ENCODE measurements at regions not wholly inside any gene's neighbourhood (a gene's known extent, or its start where the extent isn't known, plus 50 kb on each side); places are given as distances from the start of the nearest gene placed in this dataset.
A peak's percentile ranks its signal among the peaks of the same experiment; 100 is the strongest.

- 0 out of 2 replicates have a peak, but pooled peaks have one; percentile 17 for TF ChIP-seq CTCF (IDR thresholded peaks at IDR 0.05; ENCODE audit: control insufficient read depth, extremely low read depth, insufficient read depth)
- no peak for DNase-seq (ENCODE audit: low read depth)
- no peak overlapping the region for H3K4me3 ChIP-seq (ENCODE audit: low read depth, low read length)
Measured at GRCh38 chr12:87363497-87364084, 665.6 kb downstream of the C12orf50 start.

- no peak for DNase-seq (ENCODE audit: low read depth)
- H3K4me3 ChIP-seq (ENCODE audit: low read depth, low read length): no peak overlapping the region
- TF ChIP-seq CTCF (IDR thresholded peaks at IDR 0.05; ENCODE audit: control insufficient read depth, extremely low read depth, insufficient read depth): no peak
Measured at GRCh38 chr12:87349681-87350080, 679.5 kb downstream of the C12orf50 start.

DNA sequence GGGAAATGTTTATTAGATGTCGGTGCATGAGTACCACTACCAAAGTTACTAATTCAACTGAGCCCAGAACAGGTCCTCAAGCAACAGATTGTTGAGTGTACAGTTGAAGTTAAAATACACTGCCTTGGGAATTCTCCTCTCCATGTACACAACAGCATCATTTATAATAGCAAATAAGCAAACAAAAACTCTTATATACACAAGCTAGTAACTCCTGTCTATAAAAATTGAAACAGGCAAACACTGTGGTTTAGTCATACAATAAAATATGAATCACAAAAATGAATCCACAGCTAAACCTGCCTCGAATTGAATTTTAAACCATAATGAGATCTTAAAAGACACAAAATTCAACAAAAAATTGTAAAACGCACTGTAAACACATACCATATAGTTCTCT, 681.1 kb downstream of the C12orf50 start:
- peak; percentile 77 for DNase-seq (ENCODE audit: low read depth)
- H3K4me3 ChIP-seq (ENCODE audit: low read depth, low read length): no peak overlapping the region
- TF ChIP-seq CTCF (IDR thresholded peaks at IDR 0.05; ENCODE audit: control insufficient read depth, extremely low read depth, insufficient read depth): no peak

DNA sequence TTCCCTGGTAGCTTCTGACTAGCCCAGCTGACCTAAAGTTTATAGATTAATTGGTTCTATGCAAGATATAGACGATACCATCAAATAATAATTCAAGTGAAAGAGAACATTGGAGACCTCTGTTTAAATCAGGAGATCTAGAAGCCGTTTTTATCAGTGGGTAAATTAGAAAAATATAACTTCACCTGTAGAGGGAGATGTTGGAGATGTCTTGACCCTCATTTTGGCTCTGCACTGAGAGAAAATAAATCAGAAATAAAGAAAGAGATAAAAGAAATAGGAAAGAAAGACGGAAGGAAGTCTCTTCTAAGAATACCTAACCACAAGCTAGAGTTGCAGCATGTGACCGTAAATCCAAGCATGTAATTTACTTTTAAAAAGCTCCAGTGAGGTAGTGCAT, 684.5 kb downstream of the C12orf50 start:
- no peak for DNase-seq (ENCODE audit: low read depth)
- peak; percentile 47 for TF ChIP-seq CTCF (IDR thresholded peaks at IDR 0.05; ENCODE audit: control insufficient read depth, extremely low read depth, insufficient read depth)
- H3K4me3 ChIP-seq (ENCODE audit: low read depth, low read length): no peak overlapping the region

GRCh38 chr12:87338681-87339080, 690.5 kb downstream of the C12orf50 start:
- no peak for DNase-seq (ENCODE audit: low read depth)
- no peak overlapping the region for H3K4me3 ChIP-seq (ENCODE audit: low read depth, low read length)
- TF ChIP-seq CTCF (IDR thresholded peaks at IDR 0.05; ENCODE audit: control insufficient read depth, extremely low read depth, insufficient read depth): no peak

- no peak overlapping the region for H3K4me3 ChIP-seq (ENCODE audit: low read depth, low read length)
- TF ChIP-seq CTCF (IDR thresholded peaks at IDR 0.05; ENCODE audit: control insufficient read depth, extremely low read depth, insufficient read depth): no peak
- DNase-seq (ENCODE audit: low read depth): no peak
Measured at GRCh38 chr12:87336814-87337336, 692.3 kb downstream of the C12orf50 start.
